HCT116 (cell line): ENCODE measurements at regions not wholly inside any gene's neighbourhood (a gene's known extent, or its start where the extent isn't known, plus 50 kb on each side); places are given as distances from the start of the nearest gene placed in this dataset.

Experiments
- CTCF ChIP-seq, 3 experiments: fragments of 200-600 bp in 1 of 3; sonication (generic) in 1 of 3; IDR thresholded peaks in 2 of 3; conservative IDR thresholded peaks in 1 of 3; 2 replicates each; pipeline ENCODE4 v1.5.1; 2012 to 2017; ENCODE audit warnings: low read depth in 2 of 3, low read length in 2 of 3, antibody characterized with exemption in 1 of 3, borderline replicate concordance in 1 of 3, control low read depth in 1 of 3, mild to moderate bottlenecking in 1 of 3, mixed read lengths in 1 of 3, mixed run types in 1 of 3, moderate library complexity in 1 of 3; ENCODE audit not compliant: insufficient read depth in 1 of 3
- EGR1 ChIP-seq: IDR thresholded peaks from 2 replicates; pipeline ENCODE4 v1.6.1; 2012; ENCODE audit warnings: low read depth
- EZH2 ChIP-seq: fragments of 200-600 bp; sonication (generic); IDR thresholded peaks from 2 replicates; pipeline ENCODE4 v1.6.1; 2017; ENCODE audit warnings: antibody characterized with exemption, mixed run types
- EZH2phosphoT487 ChIP-seq: fragments of 200-600 bp; IDR thresholded peaks from 2 replicates; pipeline ENCODE4 v1.6.1; 2018; ENCODE audit warnings: antibody characterized with exemption, borderline replicate concordance
- POLR2A ChIP-seq: IDR thresholded peaks from 2 replicates; pipeline ENCODE4 v1.7.0; 2011; ENCODE audit warnings: borderline replicate concordance; ENCODE audit not compliant: insufficient read depth, insufficient read length; ENCODE audit errors: extremely low read depth
- POLR2AphosphoS5 ChIP-seq: IDR thresholded peaks from 2 replicates; pipeline ENCODE4 v1.6.1; 2011; ENCODE audit warnings: mild to moderate bottlenecking, low read depth, low read length, moderate library complexity
- RAD21 ChIP-seq: IDR thresholded peaks from 2 replicates; pipeline ENCODE4 v1.6.1; 2012; ENCODE audit warnings: low read depth, mild to moderate bottlenecking
- SP1 ChIP-seq: IDR thresholded peaks from 2 replicates; pipeline ENCODE4 v1.6.1; 2012; ENCODE audit warnings: low read depth
- TCF7L2 ChIP-seq: IDR thresholded peaks from 2 replicates; pipeline ENCODE4 v1.7.0; 2011; ENCODE audit warnings: borderline replicate concordance, inconsistent platforms; ENCODE audit not compliant: insufficient read depth, insufficient read length; ENCODE audit errors: extremely low read depth

- TF ChIP-seq EZH2 (no peak), POLR2AphosphoS5 (no peak), EGR1 (no peak), CTCF (IDR thresholded peaks at IDR 0.05 in 2 of 3, conservative IDR thresholded peaks at IDR 0.05 in 1 of 3; ENCODE audit: borderline replicate concordance in 1 of 3, insufficient read depth in 1 of 3, low read depth in 2 of 3, low read length in 2 of 3) (no peak), RAD21 (no peak), TCF7L2 (no peak), EZH2phosphoT487 (no peak), SP1 (no peak), POLR2A (no peak)
Measured at GRCh38 chr18:61187971-61188370, 145.3 kb upstream of the CDH20 start.
